OCI-LY7 (cell line): ENCODE measurements at regions not wholly inside any gene's neighbourhood (a gene's known extent, or its start where the extent isn't known, plus 50 kb on each side); places are given as distances from the start of the nearest gene placed in this dataset.

Experiments used
- BruUV-seq: library from RNA; stranded (reverse); fragments of 400-500 nt; replicated peaks from 2 replicates; lab custom pipeline; 2021; lab: Mats Ljungman, UMichigan
- CTCF ChIA-PET: fragments of 300-600 bp; sonication (Branson Sonifier 250); formaldehyde crosslinking; loops from one replicate; lab custom pipeline; 2022; ENCODE audit warnings: antibody characterized with exemption; ENCODE audit not compliant: unreplicated experiment; lab: Charles Lee
- POLR2A ChIA-PET: fragments of 300-600 bp; sonication (Branson Sonifier 250); formaldehyde crosslinking; loops from one replicate; lab custom pipeline; 2022; ENCODE audit warnings: antibody characterized with exemption; lab: Charles Lee
- DNase-seq: peaks from one replicate; pipeline ENCODE4 v3.0.0-alpha.2; 2015; ENCODE audit warnings: low spot score
- H2AFZ ChIP-seq: fragments of 200-600 bp; sonication (generic), shearing (Covaris generic); 2 replicates; pipeline ENCODE4 v1.6.1; 2014; ENCODE audit warnings: mild to moderate bottlenecking, antibody characterized with exemption, low read length, moderate library complexity
- H3K27ac ChIP-seq: fragments of 200-600 bp; sonication (generic); 2 replicates; pipeline ENCODE4 v1.5.1; 2014; ENCODE audit warnings: mixed run types, low read depth, mild to moderate bottlenecking, moderate library complexity, low read length, inconsistent platforms; ENCODE audit not compliant: poor library complexity, severe bottlenecking
- H3K36me3 ChIP-seq: fragments of 200-600 bp; sonication (generic); 2 replicates; pipeline ENCODE4 v1.6.1; 2014; ENCODE audit warnings: mild to moderate bottlenecking, antibody characterized with exemption, low read length, moderate library complexity, mixed read lengths; ENCODE audit not compliant: insufficient read depth
- H3K4me1 ChIP-seq: fragments of 200-600 bp; sonication (generic); 2 replicates; pipeline ENCODE4 v1.5.1; 2014; ENCODE audit warnings: mild to moderate bottlenecking, low read length; ENCODE audit not compliant: insufficient read depth, poor library complexity, severe bottlenecking
- H3K4me2 ChIP-seq: fragments of 200-600 bp; sonication (generic); 2 replicates; pipeline ENCODE4 v1.6.1; 2014; ENCODE audit warnings: mild to moderate bottlenecking, low read length
- H3K4me3 ChIP-seq: fragments of 200-600 bp; sonication (generic); 2 replicates; pipeline ENCODE4 v1.5.1; 2014; ENCODE audit warnings: mild to moderate bottlenecking, low read depth, low read length; ENCODE audit not compliant: poor library complexity, severe bottlenecking
- H3K79me2 ChIP-seq: fragments of 200-600 bp; sonication (generic); 2 replicates; pipeline ENCODE4 v1.6.1; 2016; ENCODE audit warnings: low read depth, mild to moderate bottlenecking, low read length, moderate library complexity, mixed read lengths; ENCODE audit not compliant: insufficient read depth
- H3K9me2 ChIP-seq: fragments of 200-600 bp; sonication (generic); 2 replicates; pipeline ENCODE4 v1.6.1; 2016; ENCODE audit warnings: mild to moderate bottlenecking, low read length, mixed read lengths; ENCODE audit not compliant: insufficient read depth
- H3K9me3 ChIP-seq: fragments of 200-600 bp; sonication (generic); 2 replicates; pipeline ENCODE4 v1.6.1; 2014; ENCODE audit warnings: mild to moderate bottlenecking, mixed run types, low read length, mixed read lengths
- H4K20me1 ChIP-seq: fragments of 200-600 bp; sonication (generic); 2 replicates; pipeline ENCODE4 v1.6.1; 2014; ENCODE audit warnings: mild to moderate bottlenecking, antibody characterized with exemption, low read length, moderate library complexity, mixed read lengths; ENCODE audit not compliant: insufficient read depth
- EZH2phosphoT487 ChIP-seq: fragments of 200-600 bp; sonication (generic); IDR thresholded peaks from 2 replicates; pipeline ENCODE4 v1.6.1; 2018; ENCODE audit warnings: low read depth, borderline replicate concordance, mild to moderate bottlenecking, mixed run types, antibody characterized with exemption, low read length, moderate library complexity, mixed read lengths
- intact Hi-C: fragments of 100-400 bp; cut with micrococcal nuclease; formaldehyde crosslinking; loops from one replicate; pipeline ENCODE4 v1.10.0; 2022; ENCODE audit not compliant: unreplicated experiment
- TF ChIP-seq, protein P1 (sequence below): fragments of 200-600 bp; sonication (generic); conservative IDR thresholded peaks from 2 replicates; pipeline ENCODE4 v1.5.1; 2014; ENCODE audit warnings: mild to moderate bottlenecking, antibody characterized with exemption, low read length, moderate library complexity, mixed read lengths

DNA sequence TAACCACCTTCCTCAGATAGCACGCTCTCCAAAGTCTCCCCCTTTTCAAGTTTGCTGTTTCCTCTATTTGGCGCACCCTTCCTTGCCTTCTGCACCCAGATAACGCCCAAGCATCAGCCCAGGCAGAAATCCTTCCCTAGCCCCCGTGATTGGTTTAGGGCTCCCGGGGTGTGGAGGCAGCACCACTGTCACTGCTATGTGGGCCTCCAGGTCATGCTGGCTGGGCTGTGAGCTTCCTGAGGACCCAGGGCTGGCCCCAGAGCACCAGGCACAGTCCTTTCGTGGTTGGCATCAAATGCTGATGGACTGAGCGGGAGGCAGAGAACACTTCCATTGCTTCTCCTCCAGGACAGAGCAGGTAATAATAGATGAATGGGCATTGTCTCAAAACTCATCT lies 311.4 kb downstream of the BCL11B start:
- H3K4me3 ChIP-seq: no peak overlapping the region
- ChIA-PET CTCF (no interaction called here), POLR2A (no interaction called here)
- no peak for TF ChIP-seq EZH2phosphoT487
- TF ChIP-seq, protein P1, sequence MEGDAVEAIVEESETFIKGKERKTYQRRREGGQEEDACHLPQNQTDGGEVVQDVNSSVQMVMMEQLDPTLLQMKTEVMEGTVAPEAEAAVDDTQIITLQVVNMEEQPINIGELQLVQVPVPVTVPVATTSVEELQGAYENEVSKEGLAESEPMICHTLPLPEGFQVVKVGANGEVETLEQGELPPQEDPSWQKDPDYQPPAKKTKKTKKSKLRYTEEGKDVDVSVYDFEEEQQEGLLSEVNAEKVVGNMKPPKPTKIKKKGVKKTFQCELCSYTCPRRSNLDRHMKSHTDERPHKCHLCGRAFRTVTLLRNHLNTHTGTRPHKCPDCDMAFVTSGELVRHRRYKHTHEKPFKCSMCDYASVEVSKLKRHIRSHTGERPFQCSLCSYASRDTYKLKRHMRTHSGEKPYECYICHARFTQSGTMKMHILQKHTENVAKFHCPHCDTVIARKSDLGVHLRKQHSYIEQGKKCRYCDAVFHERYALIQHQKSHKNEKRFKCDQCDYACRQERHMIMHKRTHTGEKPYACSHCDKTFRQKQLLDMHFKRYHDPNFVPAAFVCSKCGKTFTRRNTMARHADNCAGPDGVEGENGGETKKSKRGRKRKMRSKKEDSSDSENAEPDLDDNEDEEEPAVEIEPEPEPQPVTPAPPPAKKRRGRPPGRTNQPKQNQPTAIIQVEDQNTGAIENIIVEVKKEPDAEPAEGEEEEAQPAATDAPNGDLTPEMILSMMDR: no peak
- H3K79me2 ChIP-seq: no peaks in the 10 kb centered on the region
- no peaks in the 10 kb centered on the region for H3K36me3 ChIP-seq
- no peak overlapping the region for H3K27ac ChIP-seq
- H2AFZ ChIP-seq: no peak overlapping the region
- no peaks in the 10 kb centered on the region for H3K4me1 ChIP-seq
- H4K20me1 ChIP-seq: no peaks in the 10 kb centered on the region
- H3K9me3 ChIP-seq: no peaks in the 10 kb centered on the region
- no TSS peak for BruUV-seq
- no peak for DNase-seq
- no peaks in the 10 kb centered on the region for H3K9me2 ChIP-seq
- intact Hi-C loops: no loop called here
- H3K4me2 ChIP-seq: no peak overlapping the region

DNA sequence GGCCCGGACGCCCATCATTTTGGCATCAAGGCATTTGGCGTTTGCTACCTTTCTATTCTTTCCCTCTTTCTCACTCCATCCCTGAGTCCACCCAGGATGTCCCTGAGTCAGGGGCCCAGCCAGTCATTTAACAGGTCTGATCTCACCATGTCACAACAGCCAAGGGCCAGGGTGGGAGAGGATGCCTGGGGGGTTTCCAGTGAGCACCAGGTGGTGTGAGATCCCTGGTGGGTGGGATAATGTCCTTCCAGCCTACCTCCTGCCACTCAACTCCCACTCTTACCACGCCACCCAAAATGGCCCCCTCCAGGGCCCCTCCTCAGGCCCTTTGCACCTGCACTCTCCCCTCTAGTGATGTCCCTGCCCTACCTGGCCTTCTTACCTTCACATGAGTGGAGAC lies 310.8 kb downstream of the BCL11B start:
- no peaks in the 10 kb centered on the region for H3K9me2 ChIP-seq
- H2AFZ ChIP-seq: no peak overlapping the region
- H4K20me1 ChIP-seq: no peaks in the 10 kb centered on the region
- H3K27ac ChIP-seq: no peak overlapping the region
- CTCF ChIA-PET: interaction anchor here (0.6 kb wide), 1 partner anchor 503 kb away, joined by 3 read pairs; no protein-coding TSS in a partner anchor
- intact Hi-C loops: no loop called here
- BruUV-seq: no TSS peak
- no peaks in the 10 kb centered on the region for H3K79me2 ChIP-seq
- no peak for TF ChIP-seq EZH2phosphoT487
- TF ChIP-seq, protein P1: no peak
- no peak overlapping the region for H3K4me2 ChIP-seq
- no peaks in the 10 kb centered on the region for H3K4me1 ChIP-seq
- H3K9me3 ChIP-seq: no peaks in the 10 kb centered on the region
- H3K4me3 ChIP-seq: no peak overlapping the region
- H3K36me3 ChIP-seq: no peaks in the 10 kb centered on the region
- no peak for DNase-seq
- POLR2A ChIA-PET: no interaction called here

DNA sequence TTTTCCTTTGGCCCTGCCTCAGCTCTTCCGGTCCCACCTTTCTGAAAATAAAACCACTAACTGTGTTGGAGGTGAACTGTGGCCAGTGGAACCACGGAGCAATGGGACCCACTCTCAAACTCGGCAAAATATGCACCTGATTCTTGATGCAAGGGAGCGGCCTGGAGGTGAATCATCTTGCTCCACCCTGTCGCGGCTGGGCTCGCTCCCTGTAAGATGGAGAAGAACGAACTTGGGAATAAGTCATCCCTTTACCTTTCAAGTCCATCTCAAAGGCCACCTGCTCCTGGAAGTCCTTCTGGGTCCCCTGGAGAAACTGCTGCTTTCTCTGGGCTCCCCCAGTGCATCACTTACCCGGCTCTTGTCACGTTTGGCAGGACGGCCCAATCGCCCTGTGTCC lies 309.9 kb downstream of the BCL11B start:
- no peaks in the 10 kb centered on the region for H4K20me1 ChIP-seq
- intact Hi-C loops: no loop called here
- TF ChIP-seq, protein P1: no peak
- no peak for TF ChIP-seq EZH2phosphoT487
- no peaks in the 10 kb centered on the region for H3K9me3 ChIP-seq
- H2AFZ ChIP-seq: no peak overlapping the region
- no peaks in the 10 kb centered on the region for H3K79me2 ChIP-seq
- CTCF ChIA-PET: no interaction called here
- BruUV-seq: no TSS peak
- POLR2A ChIA-PET: no interaction called here
- no peak for DNase-seq
- H3K36me3 ChIP-seq: no peaks in the 10 kb centered on the region
- no peaks in the 10 kb centered on the region for H3K4me1 ChIP-seq
- H3K9me2 ChIP-seq: no peaks in the 10 kb centered on the region
- no peak overlapping the region for H3K4me3 ChIP-seq
- no peak overlapping the region for H3K4me2 ChIP-seq
- H3K27ac ChIP-seq: no peak overlapping the region
